Muscle of leg (tissue), 3 donors: ENCODE measurements at regions not wholly inside any gene's neighbourhood (a gene's known extent, or its start where the extent isn't known, plus 50 kb on each side); places are given as distances from the start of the nearest gene placed in this dataset.
"Not testable (repeated sequence)": the region's sequence is repeated elsewhere in the genome, so short reads cannot be mapped to it uniquely, and the experiment has no call there.

Experiments used
- DNase-seq: peaks from one replicate; pipeline ENCODE4 v3.0.0; 2013
- H3K27ac ChIP-seq: one replicate; pipeline ENCODE4 v1.5.1; 2013; ENCODE audit warnings: mild to moderate bottlenecking, low read length, control low read depth
- H3K27me3 ChIP-seq: one replicate; pipeline ENCODE4 v1.6.1; 2013; ENCODE audit warnings: low read length; ENCODE audit not compliant: control insufficient read depth, insufficient read depth
- H3K36me3 ChIP-seq: one replicate; pipeline ENCODE4 v1.6.1; 2013; ENCODE audit warnings: low read length; ENCODE audit not compliant: control insufficient read depth, insufficient read depth
- H3K4me1 ChIP-seq: one replicate; pipeline ENCODE4 v1.6.1; 2013; ENCODE audit warnings: low read length; ENCODE audit not compliant: control insufficient read depth, insufficient read depth
- H3K4me3 ChIP-seq: one replicate; pipeline ENCODE4 v1.5.1; 2013; ENCODE audit warnings: low read length, control low read depth
- H3K9me3 ChIP-seq: replicated peaks from 2 replicates; pipeline ENCODE4 v1.6.1; 2013; ENCODE audit warnings: low read depth, low read length; ENCODE audit not compliant: control insufficient read depth
- whole genome bisulfite sequencing: methylation state at CpG from one replicate; pipeline ENCODE4 v1.1.5; 2013; ENCODE audit warnings: missing lambda C conversion rate; ENCODE audit not compliant: insufficient coverage; 5-methylcytosine and 5-hydroxymethylcytosine counted together

- 56% methylated on average over 4 of the region's 7 CpGs for WGBS
- H3K36me3 ChIP-seq: no peaks in the 10 kb centered on the region
- H3K27ac ChIP-seq: no peak overlapping the region
- H3K4me3 ChIP-seq: no peak overlapping the region
- peaks cover 3% of the 10 kb centered on the region for H3K4me1 ChIP-seq
- no peaks in the 10 kb centered on the region for H3K27me3 ChIP-seq
- DNase-seq: no peak
- H3K9me3 ChIP-seq: no peaks in the 10 kb centered on the region
These were observed 207.3 kb downstream of the DLEU7 start for GRCh38 chr13:50636007-50636704.

- Histone ChIP-seq H3K27ac (no peak overlapping the region), H3K36me3 (no peaks in the 10 kb centered on the region), H3K4me1 (no peaks in the 10 kb centered on the region), H3K4me3 (no peak overlapping the region), H3K9me3 (no peaks in the 10 kb centered on the region), H3K27me3 (no peaks in the 10 kb centered on the region)
- DNase-seq: no peak
- 72% methylated on average over 4 of the region's 5 CpGs for WGBS
These were observed 200.4 kb downstream of the DLEU7 start for GRCh38 chr13:50643060-50643459.

GRCh38 chr13:50644081-50644871 is 199.2 kb downstream of the DLEU7 start:
- Histone ChIP-seq H3K9me3 (no peaks in the 10 kb centered on the region), H3K4me3 (no peak overlapping the region), H3K27ac (no peak overlapping the region), H3K27me3 (no peaks in the 10 kb centered on the region), H3K36me3 (no peaks in the 10 kb centered on the region), H3K4me1 (no peaks in the 10 kb centered on the region)
- WGBS: 79% methylated on average over 3 of the region's 5 CpGs
- no peak for DNase-seq

GRCh38 chr13:50645092-50645491 is 198.4 kb downstream of the DLEU7 start:
- H3K9me3 ChIP-seq: no peaks in the 10 kb centered on the region
- DNase-seq: no peak
- H3K27ac ChIP-seq: no peak overlapping the region
- H3K4me3 ChIP-seq: no peak overlapping the region
- no peaks in the 10 kb centered on the region for H3K36me3 ChIP-seq
- WGBS: no CpG with 5 or more reads among the region's 4 CpGs
- H3K27me3 ChIP-seq: no peaks in the 10 kb centered on the region
- H3K4me1 ChIP-seq: no peaks in the 10 kb centered on the region

- Histone ChIP-seq H3K9me3 (no peaks in the 10 kb centered on the region), H3K27me3 (no peaks in the 10 kb centered on the region), H3K4me3 (no peak overlapping the region), H3K27ac (no peak overlapping the region), H3K36me3 (no peaks in the 10 kb centered on the region), H3K4me1 (peaks cover 9% of the 10 kb centered on the region)
- WGBS: 61% methylated on average over 2 of the region's 3 CpGs
- DNase-seq: no peak
These were observed 197.4 kb downstream of the DLEU7 start for GRCh38 chr13:50646070-50646469.

GRCh38 chr13:50649211-50649610 is 194.3 kb downstream of the DLEU7 start:
- H3K9me3 ChIP-seq: no peaks in the 10 kb centered on the region
- no peak for DNase-seq
- no CpG with 5 or more reads among the region's 5 CpGs for WGBS
- H3K27me3 ChIP-seq: no peaks in the 10 kb centered on the region
- no peak overlapping the region for H3K4me3 ChIP-seq
- no peak overlapping the region for H3K27ac ChIP-seq
- H3K4me1 ChIP-seq: peaks cover 18% of the 10 kb centered on the region
- no peaks in the 10 kb centered on the region for H3K36me3 ChIP-seq

GRCh38 chr13:50650592-50651504 is 192.6 kb downstream of the DLEU7 start:
- DNase-seq: peak; percentile 56
- 22% methylated on average over 8 of the region's 11 CpGs for WGBS
- Histone ChIP-seq H3K27me3 (no peaks in the 10 kb centered on the region), H3K36me3 (no peaks in the 10 kb centered on the region), H3K9me3 (no peaks in the 10 kb centered on the region), H3K4me3 (no peak overlapping the region), H3K27ac (peak overlapping the region; percentile 9), H3K4me1 (peaks cover 18% of the 10 kb centered on the region)

- peaks cover 18% of the 10 kb centered on the region for H3K4me1 ChIP-seq
- DNase-seq: no peak
- no peak overlapping the region for H3K27ac ChIP-seq
- no CpG with 5 or more reads among the region's 3 CpGs for WGBS
- H3K27me3 ChIP-seq: no peaks in the 10 kb centered on the region
- no peak overlapping the region for H3K4me3 ChIP-seq
- no peaks in the 10 kb centered on the region for H3K9me3 ChIP-seq
- no peaks in the 10 kb centered on the region for H3K36me3 ChIP-seq
These were observed 191.6 kb downstream of the DLEU7 start for GRCh38 chr13:50651922-50652321.

GRCh38 chr13:50654331-50654730 is 189.2 kb downstream of the DLEU7 start:
- 60% methylated on average over 1 of the region's 4 CpGs for WGBS
- H3K4me3 ChIP-seq: no peak overlapping the region
- no peaks in the 10 kb centered on the region for H3K9me3 ChIP-seq
- H3K4me1 ChIP-seq: peaks cover 18% of the 10 kb centered on the region
- H3K27me3 ChIP-seq: no peaks in the 10 kb centered on the region
- no peak for DNase-seq
- H3K27ac ChIP-seq: no peak overlapping the region
- H3K36me3 ChIP-seq: no peaks in the 10 kb centered on the region

GRCh38 chr13:50661881-50662280 is 181.6 kb downstream of the DLEU7 start:
- not testable (repeated sequence) for H3K4me3 ChIP-seq, H3K36me3 ChIP-seq, H3K27me3 ChIP-seq, H3K4me1 ChIP-seq, DNase-seq, H3K27ac ChIP-seq, H3K9me3 ChIP-seq
- WGBS: 93% methylated on average over 2 of the region's 5 CpGs
